HG03439 (cell line): ENCODE measurements at regions not wholly inside any gene's neighbourhood (a gene's known extent, or its start where the extent isn't known, plus 50 kb on each side); places are given as distances from the start of the nearest gene placed in this dataset.
"Not testable (repeated sequence)": the region's sequence is repeated elsewhere in the genome, so short reads cannot be mapped to it uniquely, and the experiment has no call there.

Experiments
- ATAC-seq: cut with Tn5 transposase; IDR thresholded peaks from one replicate; pipeline ENCODE4 v1.9.1; 2021; ENCODE audit warnings: mild to moderate bottlenecking, moderate library complexity; ENCODE audit not compliant: unreplicated experiment

DNA sequence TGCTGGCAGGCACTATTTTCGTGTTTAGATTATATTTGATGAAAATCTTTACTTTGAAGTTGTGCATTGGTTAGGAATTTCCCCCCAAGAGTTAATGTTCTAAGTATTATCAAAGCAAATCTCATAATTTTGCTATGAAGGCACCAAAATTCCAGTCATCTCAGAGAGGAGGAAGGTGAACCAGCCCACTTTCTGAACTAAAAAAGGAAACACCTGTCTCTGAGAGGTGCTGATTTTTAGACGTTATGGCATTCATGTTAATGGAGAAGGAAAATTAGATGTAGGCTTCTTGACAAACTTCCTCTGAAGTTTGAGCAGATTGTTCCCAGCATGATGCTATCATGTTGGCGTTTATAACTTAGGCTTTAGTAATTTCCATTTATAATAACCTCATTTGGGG is 432.9 kb upstream of the ACTBL2 start:
- no peak for ATAC-seq

DNA sequence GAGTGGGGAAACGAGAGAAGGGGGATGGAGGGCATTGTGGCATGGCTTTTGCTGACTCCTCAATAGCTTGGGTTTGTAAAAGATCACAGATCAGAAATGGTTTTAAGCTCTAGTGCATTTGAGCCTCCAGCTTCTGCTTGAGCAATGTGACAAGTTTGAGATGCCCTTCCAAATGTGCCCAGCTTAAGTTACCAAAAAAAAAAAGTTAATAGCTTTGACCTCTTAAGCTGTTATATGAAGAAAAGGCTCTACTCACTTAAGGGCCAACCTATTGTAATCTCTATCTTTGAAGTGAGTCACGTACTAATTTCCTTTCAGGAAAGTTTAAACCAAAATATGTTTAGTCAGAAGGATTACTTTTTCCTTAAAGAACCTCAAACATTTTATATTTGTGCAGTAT is 428.8 kb upstream of the ACTBL2 start:
- ATAC-seq = no peak

DNA sequence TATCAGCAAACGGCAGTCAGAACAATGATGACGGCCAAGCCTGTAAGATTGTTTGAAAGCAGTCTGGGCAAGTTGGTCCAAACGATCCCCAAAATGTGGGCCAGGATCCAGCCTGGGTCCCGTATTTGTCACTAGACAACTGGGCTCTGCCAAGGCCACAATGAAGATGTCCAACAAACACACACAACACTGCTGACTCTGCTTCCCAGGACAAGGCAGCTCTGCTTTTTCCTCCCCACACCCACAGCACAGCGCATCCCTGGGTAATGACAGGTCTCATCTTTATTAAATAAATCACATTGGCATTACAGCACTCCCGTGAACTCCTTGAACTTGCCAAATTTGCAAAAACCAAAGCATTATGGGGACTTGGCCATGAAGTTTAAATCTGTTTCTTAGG is 424.1 kb upstream of the ACTBL2 start:
- ATAC-seq = no peak

DNA sequence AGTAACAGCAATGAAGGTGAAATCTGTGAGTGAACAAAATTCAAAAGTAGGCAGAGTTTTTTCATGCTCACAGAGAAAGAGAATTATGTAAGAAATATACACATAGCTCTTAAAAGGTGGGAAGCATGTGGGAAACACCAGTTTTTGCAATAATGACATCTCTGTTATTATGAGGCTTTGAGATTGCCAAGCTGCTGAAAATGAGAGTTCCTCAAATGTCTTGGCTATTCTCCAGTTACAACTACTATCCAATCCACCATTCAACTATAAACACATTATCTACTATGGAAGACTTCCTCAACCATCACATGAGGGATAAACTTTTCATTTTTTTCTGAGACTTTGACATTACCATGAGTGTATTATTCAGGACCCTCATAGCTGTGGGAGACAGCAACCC is 420.8 kb upstream of the ACTBL2 start:
- ATAC-seq = no peak

DNA sequence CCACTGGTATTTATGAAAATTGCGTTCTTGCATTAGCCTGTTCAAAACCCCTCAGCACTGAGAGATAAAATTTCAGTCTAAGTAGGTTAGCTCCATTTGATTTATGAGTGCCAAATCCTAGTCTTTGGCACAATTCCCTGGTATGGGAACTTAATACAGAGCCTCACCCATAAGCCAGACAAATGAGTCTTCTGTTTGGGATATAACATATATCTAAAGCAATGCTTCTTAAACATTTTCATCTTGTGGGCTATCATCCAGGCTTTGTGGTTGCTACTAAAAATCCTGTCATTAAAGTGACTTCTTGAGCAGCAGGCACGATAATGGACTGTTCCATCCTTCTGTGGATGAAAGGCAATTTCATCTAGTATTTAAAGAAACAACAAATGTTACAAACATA is 419.5 kb upstream of the ACTBL2 start:
- no peak for ATAC-seq

- ATAC-seq = no peak
Observed at GRCh38 chr5:57900381-57900944, 417.9 kb upstream of the ACTBL2 start.

- ATAC-seq = no peak
Observed at GRCh38 chr5:57896576-57896975, 414.0 kb upstream of the ACTBL2 start.

DNA sequence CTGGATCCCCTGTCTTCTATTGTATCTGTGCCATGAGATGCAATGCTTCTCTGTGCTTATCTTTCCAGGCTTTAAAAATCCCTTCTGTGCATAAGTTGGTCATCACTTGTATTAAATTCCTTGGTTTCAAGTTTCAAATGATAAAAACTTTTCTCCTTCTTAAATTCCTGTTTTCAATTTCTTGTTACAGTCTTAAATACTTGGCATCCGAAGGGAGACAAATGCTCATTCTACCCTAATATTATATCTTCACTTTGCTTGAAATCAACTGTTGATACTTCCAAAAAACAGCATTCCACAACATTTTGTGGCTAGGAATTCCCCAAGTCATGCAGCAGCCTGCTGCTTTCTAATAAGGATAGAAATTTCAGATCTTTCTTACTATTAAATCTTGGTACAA is 413.2 kb upstream of the ACTBL2 start:
- ATAC-seq = no peak

DNA sequence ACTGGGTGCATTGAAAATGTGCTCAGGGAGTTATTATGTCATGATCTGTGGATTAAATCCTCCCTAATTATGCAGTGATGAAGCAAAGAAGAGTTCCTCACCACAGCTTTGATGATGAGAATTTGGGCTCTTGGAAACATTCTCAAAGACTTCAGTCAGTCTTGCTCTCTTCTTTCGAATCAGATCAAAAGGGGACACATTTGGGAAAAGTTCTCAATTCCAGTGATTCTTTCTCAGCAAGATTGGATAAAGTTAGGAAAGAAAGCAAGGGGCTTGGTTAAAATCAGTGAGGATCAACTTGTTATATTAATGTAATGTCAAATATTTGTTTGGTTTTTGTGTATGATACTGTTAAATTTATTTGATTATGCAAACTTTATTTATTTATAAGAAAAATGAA is 411.3 kb upstream of the ACTBL2 start:
- no peak for ATAC-seq

DNA sequence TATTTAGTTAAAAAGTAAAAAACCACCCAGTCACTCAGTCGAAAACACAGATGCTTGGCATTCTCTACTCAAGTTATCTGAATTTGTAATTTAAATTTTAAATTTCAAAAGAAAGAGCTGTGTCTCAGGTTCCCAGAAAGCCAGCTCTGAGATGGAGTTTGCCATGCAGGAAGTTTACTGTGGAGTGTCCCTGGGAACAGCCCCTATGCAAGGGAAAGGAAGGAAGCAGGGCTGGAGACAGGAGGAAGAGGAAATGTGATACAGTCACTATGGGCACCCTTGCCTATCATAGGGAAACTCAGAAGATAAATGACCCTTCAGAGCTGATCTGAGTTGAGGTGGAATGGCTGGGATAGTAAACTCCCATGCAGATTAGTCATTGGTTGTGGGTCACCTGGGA is 408.8 kb upstream of the ACTBL2 start:
- no peak for ATAC-seq

DNA sequence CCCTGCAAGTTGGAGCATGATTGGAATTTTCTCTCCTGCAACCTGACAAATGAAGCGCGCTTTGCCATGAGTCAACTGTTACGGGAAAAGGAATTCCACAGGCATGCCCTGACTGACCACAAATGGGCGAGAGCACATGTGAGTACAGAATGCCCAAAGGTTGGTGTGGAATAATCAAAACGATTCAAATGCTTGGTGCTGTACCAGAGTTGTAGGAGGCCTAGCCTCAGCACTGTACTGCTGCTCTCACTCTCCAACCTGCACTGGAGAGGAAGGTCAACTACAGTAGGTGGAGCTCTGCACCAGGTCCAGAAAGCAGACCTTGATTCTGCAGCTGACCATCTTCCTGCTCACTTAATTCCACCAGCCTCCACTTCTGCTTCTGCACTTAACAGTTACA is 406.9 kb upstream of the ACTBL2 start:
- no peak for ATAC-seq

GRCh38 chr5:57887851-57888621 is 405.4 kb upstream of the ACTBL2 start:
- no peak for ATAC-seq

DNA sequence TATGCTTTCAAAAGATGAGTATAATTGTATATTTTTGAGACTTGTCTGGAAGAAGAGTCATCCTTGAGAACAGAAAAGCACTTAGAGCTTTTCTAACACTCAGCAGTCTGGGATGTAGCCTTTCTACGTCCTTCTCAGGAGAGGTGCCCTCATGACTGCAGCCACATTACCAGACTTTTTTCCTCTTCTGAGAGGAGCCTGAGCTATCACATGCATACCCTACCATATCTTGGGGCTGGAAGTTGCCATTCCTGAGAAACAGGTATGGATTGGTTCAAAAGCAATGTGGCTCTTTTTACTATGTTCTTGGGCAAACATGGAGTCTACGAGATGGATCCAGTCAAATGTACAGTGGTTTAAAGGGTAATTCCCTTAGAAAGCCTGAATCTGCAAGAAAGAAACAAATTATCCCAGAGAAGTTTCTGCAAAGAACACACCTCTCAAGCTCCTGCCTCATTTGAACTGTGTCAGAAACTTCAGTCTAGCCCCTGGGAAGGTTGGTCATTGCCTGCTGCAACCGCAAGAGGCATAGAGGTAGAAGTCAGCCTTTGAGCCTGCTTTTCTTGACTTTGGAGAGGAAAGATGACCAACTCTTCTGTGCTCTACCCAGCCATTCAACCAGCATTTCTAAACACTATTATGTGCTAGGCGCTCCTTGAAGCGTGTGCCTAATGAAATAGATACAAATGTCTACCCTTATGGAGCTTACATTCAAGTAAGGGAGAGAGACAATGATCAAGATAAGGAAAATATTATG is 401.9 kb upstream of the ACTBL2 start:
- ATAC-seq = no peak

- no peak for ATAC-seq
Observed at GRCh38 chr5:57880216-57880615, 397.6 kb upstream of the ACTBL2 start.

GRCh38 chr5:57878301-57878722 is 395.7 kb upstream of the ACTBL2 start:
- no peak for ATAC-seq

DNA sequence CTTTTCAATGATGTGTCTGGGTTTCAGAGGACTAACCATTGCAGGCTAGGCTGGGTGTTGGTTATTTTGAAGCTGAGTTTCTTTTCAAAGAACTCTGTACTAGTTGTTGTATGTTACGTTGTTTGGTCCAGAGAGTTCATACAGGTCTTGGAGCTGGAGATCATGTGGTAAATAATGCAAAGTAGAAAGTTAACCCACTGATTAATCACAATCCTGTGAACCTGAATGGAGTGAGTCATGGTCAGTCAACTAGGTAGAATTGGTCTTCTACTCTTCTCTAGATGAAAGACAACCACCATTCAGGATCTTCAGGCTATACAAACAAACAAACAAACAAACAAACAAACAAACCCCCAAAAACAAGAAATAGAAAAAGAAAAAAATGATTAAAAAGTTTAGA is 388.9 kb upstream of the ACTBL2 start:
- no peak for ATAC-seq

- not testable (repeated sequence) for ATAC-seq
Observed at GRCh38 chr5:57870267-57870666, 387.7 kb upstream of the ACTBL2 start.

DNA sequence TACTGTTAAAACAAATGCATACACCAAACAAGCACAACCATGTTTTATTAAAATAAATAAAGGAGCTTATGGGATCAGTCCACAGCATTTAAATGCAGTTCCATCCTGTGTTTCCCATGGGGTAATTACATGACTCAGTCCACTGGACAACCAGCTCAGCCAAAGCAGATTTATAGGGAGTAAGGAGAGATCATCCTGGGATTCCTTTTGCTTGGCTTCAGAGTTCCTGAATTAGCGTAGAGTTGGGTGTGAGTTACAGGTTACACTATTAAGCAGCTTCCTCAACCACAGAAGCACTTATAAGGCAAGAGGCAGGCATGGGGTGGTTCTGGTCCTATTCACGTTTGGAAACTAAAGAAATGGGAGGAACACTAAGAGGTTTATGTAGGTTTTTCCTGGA is 381.1 kb upstream of the ACTBL2 start:
- ATAC-seq = no peak

DNA sequence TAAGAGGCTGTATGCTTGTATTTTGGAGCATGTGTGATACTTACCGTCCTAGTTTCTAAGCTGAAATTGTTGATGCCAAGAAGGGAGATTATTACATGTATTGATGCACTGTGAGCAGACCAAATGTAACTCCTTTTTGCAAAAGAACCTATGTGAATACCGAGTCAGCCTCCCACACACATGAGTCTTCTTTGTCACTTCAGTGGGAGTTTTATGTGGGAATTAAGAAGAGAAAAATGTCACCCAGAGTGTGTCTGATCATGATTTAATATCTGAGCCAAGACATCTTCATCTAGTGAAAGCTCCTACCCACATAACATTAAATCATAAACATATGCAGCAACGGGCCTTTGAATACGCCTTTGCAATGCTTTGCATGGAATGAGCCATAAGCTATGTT is 380.3 kb upstream of the ACTBL2 start:
- ATAC-seq = no peak

- ATAC-seq = no peak
Observed at GRCh38 chr5:57862471-57862911, 379.9 kb upstream of the ACTBL2 start.

DNA sequence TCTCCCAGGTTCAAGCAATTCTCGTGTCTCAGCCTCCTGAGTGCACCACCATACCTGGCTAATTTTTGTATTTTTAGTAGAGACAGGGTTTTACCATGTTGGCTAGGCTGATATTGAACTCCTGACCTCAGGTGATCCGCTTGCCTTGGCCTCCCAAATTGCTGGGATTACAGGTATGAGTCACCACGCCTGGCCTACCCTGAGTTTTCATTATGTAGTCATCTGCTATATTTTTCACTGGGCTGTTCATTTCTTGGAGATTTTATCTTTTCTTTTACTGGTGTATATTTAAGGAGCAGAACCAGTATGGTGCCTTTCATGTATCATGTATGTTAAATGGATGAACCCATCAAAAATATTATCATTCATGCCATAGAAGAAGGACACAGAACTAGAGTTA is 377.0 kb upstream of the ACTBL2 start:
- no peak for ATAC-seq

GRCh38 chr5:57858905-57859304 is 376.3 kb upstream of the ACTBL2 start:
- no peak for ATAC-seq
